HCT116 (cell line): ENCODE measurements at regions not wholly inside any gene's neighbourhood (a gene's known extent, or its start where the extent isn't known, plus 50 kb on each side); places are given as distances from the start of the nearest gene placed in this dataset.

Source experiments
- ATAC-seq: fragments of 200-7000 bp; cut with Tn5 transposase; 2 replicates; pipeline ENCODE4 v1.9.1; 2020; ENCODE audit warnings: mild to moderate bottlenecking, moderate library complexity
- BruUV-seq: library from RNA; stranded (reverse); fragments of 400-500 nt; replicated peaks from 2 replicates; lab custom pipeline; 2021; lab: Mats Ljungman, UMichigan
- CTCF ChIA-PET: fragments of 300-600 bp; sonication (Branson Sonifier 250); formaldehyde crosslinking; loops from one replicate; lab custom pipeline; 2021; ENCODE audit warnings: antibody characterized with exemption; lab: Charles Lee
- POLR2A ChIA-PET: fragments of 300-600, 350-600 bp; sonication (Branson Sonifier 250); formaldehyde crosslinking; loops from one replicate; lab custom pipeline; 2021; ENCODE audit warnings: antibody characterized with exemption; lab: Charles Lee
- RAD21 ChIA-PET, 2 experiments: fragments of 300-600 bp; sonication (Branson Sonifier 250); formaldehyde crosslinking; loops; one replicate each; lab custom pipeline; 2023; ENCODE audit warnings: low total read pairs in 2 of 2; ENCODE audit not compliant: uncharacterized antibody in 2 of 2, unreplicated experiment in 2 of 2, low non-redundant PET in 1 of 2; lab: Charles Lee
- DNase-seq: peaks from one replicate; pipeline ENCODE4 v3.0.0-alpha.2; 2010; ENCODE audit warnings: low read depth, low spot score
- H2AFZ ChIP-seq: fragments of 200-600 bp; shearing (Covaris generic), sonication (generic); 2 replicates; pipeline ENCODE4 v1.6.1; 2017; ENCODE audit warnings: low read depth, mixed run types, mixed read lengths, antibody characterized with exemption, low read length; ENCODE audit not compliant: poor library complexity, severe bottlenecking
- H3K27ac ChIP-seq: 2 replicates; pipeline ENCODE4 v1.5.1; 2012; ENCODE audit warnings: low read depth, low read length
- H3K27me3 ChIP-seq: fragments of 200-600 bp; sonication (generic); 2 replicates; pipeline ENCODE4 v1.6.1; 2016; ENCODE audit warnings: mixed run types, low read length, mixed read lengths; ENCODE audit not compliant: insufficient read depth
- H3K36me3 ChIP-seq, 2 experiments: fragments of 200-500 bp in 1 of 2; fragments of 200-600 bp in 1 of 2; sonication (Bioruptor generic) in 1 of 2; sonication (generic) in 1 of 2; 2 replicates each; pipeline versions ENCODE4 v1.5.1 to v1.6.1; 2014 to 2016; ENCODE audit warnings: low read length in 2 of 2, inconsistent platforms in 1 of 2, mixed read lengths in 1 of 2, mixed run types in 1 of 2; ENCODE audit not compliant: insufficient read depth in 2 of 2, control insufficient read depth in 1 of 2
- H3K4me1 ChIP-seq, 2 experiments: fragments of 200-600 bp in 1 of 2; sonication (generic) in 1 of 2; 2 replicates each; pipeline versions ENCODE4 v1.5.1 to v1.6.1; 2012 to 2017; ENCODE audit warnings: low read length in 2 of 2, inconsistent platforms in 1 of 2, mild to moderate bottlenecking in 1 of 2, mixed read lengths in 1 of 2, mixed run types in 1 of 2, moderate library complexity in 1 of 2; ENCODE audit not compliant: insufficient read depth in 2 of 2, control insufficient read depth in 1 of 2
- H3K4me2 ChIP-seq: fragments of 200-600 bp; sonication (generic); 2 replicates; pipeline ENCODE4 v1.6.1; 2017; ENCODE audit warnings: mixed run types, low read length, mixed read lengths
- H3K4me3 ChIP-seq, 2 experiments: fragments of 200-600 bp in 1 of 2; sonication (generic) in 1 of 2; replicated peaks in 1 of 2; 2 replicates each; pipeline ENCODE4 v1.5.1; 2011 to 2016; ENCODE audit warnings: low read length in 2 of 2, control low read depth in 1 of 2, low read depth in 1 of 2, mild to moderate bottlenecking in 1 of 2, mixed read lengths in 1 of 2, mixed run types in 1 of 2
- H3K79me2 ChIP-seq: fragments of 200-600 bp; sonication (generic); 2 replicates; pipeline ENCODE4 v1.6.1; 2017; ENCODE audit warnings: mild to moderate bottlenecking, mixed run types, low read length, moderate library complexity, mixed read lengths; ENCODE audit not compliant: insufficient read depth
- H3K9ac ChIP-seq: fragments of 200-600 bp; sonication (generic); 2 replicates; pipeline ENCODE4 v1.6.1; 2016; ENCODE audit warnings: low read length, mixed read lengths
- H3K9me2 ChIP-seq: fragments of 200-600 bp; sonication (generic), shearing (Covaris generic); 2 replicates; pipeline ENCODE4 v1.6.1; 2017; ENCODE audit warnings: mixed run types, mild to moderate bottlenecking, moderate library complexity; ENCODE audit not compliant: insufficient read depth
- H3K9me3 ChIP-seq, 2 experiments: fragments of 200-500 bp in 1 of 2; fragments of 200-600 bp in 1 of 2; sonication (Bioruptor generic) in 1 of 2; sonication (generic) in 1 of 2; 2 replicates each; pipeline ENCODE4 v1.6.1; 2014 to 2017; ENCODE audit warnings: low read length in 2 of 2, mixed read lengths in 2 of 2, inconsistent platforms in 1 of 2, low read depth in 1 of 2, mild to moderate bottlenecking in 1 of 2, mixed run types in 1 of 2, moderate library complexity in 1 of 2; ENCODE audit not compliant: control insufficient read depth in 1 of 2, insufficient read depth in 1 of 2
- H4K20me1 ChIP-seq: fragments of 200-600 bp; sonication (generic), shearing (Covaris generic); 2 replicates; pipeline ENCODE4 v1.6.1; 2017; ENCODE audit warnings: mixed run types, mild to moderate bottlenecking, moderate library complexity; ENCODE audit not compliant: insufficient read depth
- ATF3 ChIP-seq: IDR thresholded peaks from 2 replicates; pipeline ENCODE4 v1.6.1; 2012
- CEBPB ChIP-seq: IDR thresholded peaks from 2 replicates; pipeline ENCODE4 v1.6.1; 2012; ENCODE audit warnings: low read depth
- ELF1 ChIP-seq: IDR thresholded peaks from 2 replicates; pipeline ENCODE4 v1.6.1; 2012; ENCODE audit warnings: low read depth, borderline replicate concordance
- EZH2 ChIP-seq: fragments of 200-600 bp; sonication (generic); IDR thresholded peaks from 2 replicates; pipeline ENCODE4 v1.6.1; 2017; ENCODE audit warnings: antibody characterized with exemption, mixed run types
- EZH2phosphoT487 ChIP-seq: fragments of 200-600 bp; IDR thresholded peaks from 2 replicates; pipeline ENCODE4 v1.6.1; 2018; ENCODE audit warnings: antibody characterized with exemption, borderline replicate concordance
- FOSL1 ChIP-seq: IDR thresholded peaks from 2 replicates; pipeline ENCODE4 v1.6.1; 2012; ENCODE audit warnings: low read depth
- JUND ChIP-seq: IDR thresholded peaks from 2 replicates; pipeline ENCODE4 v1.6.1; 2012
- MAX ChIP-seq: IDR thresholded peaks from 2 replicates; pipeline ENCODE4 v1.6.1; 2012
- REST ChIP-seq: IDR thresholded peaks from 2 replicates; pipeline ENCODE4 v1.6.1; 2012; ENCODE audit warnings: low read depth
- SIN3A ChIP-seq: IDR thresholded peaks from 2 replicates; pipeline ENCODE4 v1.6.1; 2012; ENCODE audit warnings: low read depth
- SRF ChIP-seq: IDR thresholded peaks from 2 replicates; pipeline ENCODE4 v1.6.1; 2012; ENCODE audit warnings: low read depth
- TCF7L2 ChIP-seq: IDR thresholded peaks from 2 replicates; pipeline ENCODE4 v1.7.0; 2011; ENCODE audit warnings: borderline replicate concordance, inconsistent platforms; ENCODE audit not compliant: insufficient read depth, insufficient read length; ENCODE audit errors: extremely low read depth
- YY1 ChIP-seq: IDR thresholded peaks from 2 replicates; pipeline ENCODE4 v1.6.1; 2011; ENCODE audit warnings: low read length, low read depth, moderate library complexity, mild to moderate bottlenecking; ENCODE audit not compliant: insufficient replicate concordance; ENCODE audit errors: extremely low read depth
- ZBTB33 ChIP-seq: IDR thresholded peaks from 2 replicates; pipeline ENCODE4 v1.6.1; 2011; ENCODE audit warnings: mild to moderate bottlenecking, low read length, moderate library complexity; ENCODE audit not compliant: insufficient replicate concordance; ENCODE audit errors: extremely low read depth
- ZFX ChIP-seq: fragments of 450-650 bp; IDR thresholded peaks from 2 replicates; pipeline ENCODE4 v1.6.1; 2017
- ZNF274 ChIP-seq: fragments of 200-500 bp; sonication (Bioruptor generic); IDR thresholded peaks from 2 replicates; pipeline ENCODE4 v1.6.1; 2014; ENCODE audit warnings: mild to moderate bottlenecking, low read depth, low read length, inconsistent platforms
- intact Hi-C: fragments of 100-400 bp; cut with micrococcal nuclease; formaldehyde crosslinking; loops from 2 replicates; pipeline ENCODE4 v1.10.0; 2022

GRCh38 chr9:105151686-105151995, 92.8 kb upstream of the SLC44A1 start:
- H3K9me3 ChIP-seq = no peaks in the 10 kb centered on the region
- POLR2A ChIA-PET = no interaction called here
- no peak overlapping the region for H3K9ac ChIP-seq
- H3K27ac ChIP-seq = no peak overlapping the region
- RAD21 ChIA-PET = no interaction called here
- BruUV-seq = no TSS peak
- H4K20me1 ChIP-seq = no peaks in the 10 kb centered on the region
- no peak overlapping the region for H3K4me3 ChIP-seq
- no peak for TF ChIP-seq SRF
- TF ChIP-seq EZH2 = no peak
- no peak for TF ChIP-seq SIN3A
- no peak for TF ChIP-seq TCF7L2
- TF ChIP-seq ZBTB33 = no peak
- no peak for TF ChIP-seq JUND
- TF ChIP-seq EZH2phosphoT487 = no peak
- no peak for TF ChIP-seq ATF3
- ATAC-seq (no peak), DNase-seq (no peak)
- H3K4me2 ChIP-seq = peak overlapping the region; percentile 41
- intact Hi-C loops = loop anchor here (10.0 kb wide), 1 partner anchor 403 kb away; the partner anchor contains the start of gene FKTN
- H3K36me3 ChIP-seq = no peaks in the 10 kb centered on the region
- CTCF ChIA-PET = no interaction called here
- no peaks in the 10 kb centered on the region for H3K9me2 ChIP-seq
- peaks cover 4 to 21% of the 10 kb centered on the region in 2 experiments; a peak in 3 of 4 replicates for H3K4me1 ChIP-seq
- H3K27me3 ChIP-seq = no peaks in the 10 kb centered on the region
- no peaks in the 10 kb centered on the region for H3K79me2 ChIP-seq
- H2AFZ ChIP-seq = peak overlapping the region; percentile 88

GRCh38 chr9:105154723-105155191, 89.7 kb upstream of the SLC44A1 start:
- DNase-seq (no peak), ATAC-seq (no peak)
- Histone ChIP-seq H3K36me3 (no peaks in the 10 kb centered on the region), H3K9me3 (no peaks in the 10 kb centered on the region), H3K4me1 (peaks cover 4 to 21% of the 10 kb centered on the region in 2 experiments; a peak in 3 of 4 replicates), H3K4me2 (no peak overlapping the region), H2AFZ (no peak overlapping the region), H3K79me2 (no peaks in the 10 kb centered on the region), H3K27ac (no peak overlapping the region), H3K27me3 (no peaks in the 10 kb centered on the region), H4K20me1 (no peaks in the 10 kb centered on the region), H3K4me3 (no peak overlapping the region), H3K9ac (no peak overlapping the region), H3K9me2 (no peaks in the 10 kb centered on the region)
- POLR2A ChIA-PET = no interaction called here
- intact Hi-C loops = loop anchor here (10.0 kb wide), 1 partner anchor 400 kb away; the partner anchor contains the start of gene FKTN
- RAD21 ChIA-PET = no interaction called here
- CTCF ChIA-PET = interaction anchor here (1.3 kb wide), 1 partner anchor 292 kb away, joined by 5 read pairs; no protein-coding TSS in a partner anchor
- no TSS peak for BruUV-seq
- no peak for TF ChIP-seq REST
- TF ChIP-seq SRF = no peak
- no peak for TF ChIP-seq MAX
- TF ChIP-seq ELF1 = no peak
- TF ChIP-seq FOSL1 = no peak
- TF ChIP-seq ZNF274 = no peak
- TF ChIP-seq ZFX = no peak
- TF ChIP-seq YY1 = no peak
- TF ChIP-seq TCF7L2 = no peak
- no peak for TF ChIP-seq CEBPB
- TF ChIP-seq JUND = no peak
